ENCODE measurements at regions not wholly inside any gene's neighbourhood (a gene's known extent, or its start where the extent isn't known, plus 50 kb on each side); places are given as distances from the start of the nearest gene placed in this dataset.
"Not testable (repeated sequence)": the region's sequence is repeated elsewhere in the genome, so short reads cannot be mapped to it uniquely, and the experiment has no call there.

- H3K36me3 ChIP-seq, result no peaks in the 10 kb centered on the region
- intact Hi-C loops (cut with DNase I; ENCODE audit: low total_unique reads), result no loop called here
- DNase-seq, result no peak
- H3K27ac ChIP-seq, result no peak overlapping the region
- TF ChIP-seq CTCF (IDR thresholded peaks at IDR 0.05), result no peak
- H3K27me3 ChIP-seq, result peaks cover 0 to 3% of the 10 kb centered on the region in 2 donors
- H3K9me3 ChIP-seq, result no peaks in the 10 kb centered on the region
- no peaks in the 10 kb centered on the region for H3K4me1 ChIP-seq
- H3K4me3 ChIP-seq, result no peak overlapping the region
Measured at GRCh38 chr20:29318871-29319461, 1938.5 kb upstream of the DEFB115 start.

DNA sequence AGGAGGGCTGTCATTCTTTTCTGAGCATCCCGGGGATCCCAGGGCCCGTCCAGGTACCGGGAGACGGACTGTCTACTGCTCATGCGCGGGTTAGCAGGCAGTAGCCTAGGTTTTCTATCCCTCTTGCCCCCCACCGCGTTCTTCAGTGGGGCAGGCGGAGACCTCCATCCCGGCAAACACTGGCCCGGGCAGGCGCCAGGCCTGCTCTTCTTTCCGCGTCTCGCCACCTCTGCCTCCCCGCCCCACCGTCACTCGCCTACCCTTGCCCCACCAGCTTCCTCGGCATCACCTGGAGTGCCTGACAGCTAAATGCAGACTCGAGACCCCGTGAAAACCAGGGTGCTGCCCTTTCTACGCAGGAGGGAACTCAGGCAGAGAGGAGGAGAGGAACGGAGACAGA is 1937.7 kb upstream of the DEFB115 start:
- Histone ChIP-seq H3K9me3 (no peaks in the 10 kb centered on the region), H3K4me3 (no peak overlapping the region), H3K36me3 (no peaks in the 10 kb centered on the region), H3K27me3 (peaks cover 0 to 3% of the 10 kb centered on the region in 2 donors), H3K4me1 (no peaks in the 10 kb centered on the region), H3K27ac (no peak overlapping the region)
- intact Hi-C loops (cut with DNase I; ENCODE audit: low total_unique reads), result no loop called here
- TF ChIP-seq POLR2A (IDR thresholded peaks at IDR 0.05) (no peak), CTCF (IDR thresholded peaks at IDR 0.05) (no peak)
- no peak for DNase-seq

DNA sequence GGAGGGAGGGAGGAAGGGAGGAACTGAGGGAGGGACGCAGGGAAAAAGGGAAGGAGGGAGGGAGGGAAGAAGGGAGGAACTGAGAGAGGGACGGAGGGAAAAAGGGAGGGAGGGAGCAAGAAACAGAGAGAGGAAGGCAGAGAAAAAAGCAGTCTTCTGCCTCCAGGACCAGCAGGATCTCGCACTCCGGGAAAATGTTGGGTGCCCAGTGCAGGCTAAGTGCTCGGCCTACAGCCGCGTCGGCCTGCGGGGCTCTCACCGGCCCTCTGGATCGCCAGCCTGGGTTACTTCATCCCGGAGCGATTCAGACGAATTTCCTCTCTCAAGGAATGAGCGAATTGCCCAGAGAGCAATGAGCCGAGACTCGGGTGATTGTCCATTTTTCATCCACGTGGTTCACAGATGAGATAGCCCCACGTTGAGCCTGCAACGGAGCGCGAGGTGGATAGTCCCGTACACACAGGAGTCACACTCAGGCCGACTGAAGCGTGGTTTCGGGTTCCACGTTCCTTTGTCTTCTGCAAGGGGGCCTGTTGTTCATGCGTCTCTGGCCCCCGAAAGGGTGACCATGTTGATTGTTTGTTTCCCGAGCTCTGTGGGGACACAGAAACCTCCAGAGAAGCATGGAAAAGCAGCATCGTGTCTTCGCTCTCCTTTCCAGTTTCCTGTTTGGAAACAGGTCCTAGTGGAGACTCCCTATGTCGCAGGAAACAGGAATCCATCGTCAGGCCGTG is 1937.1 kb upstream of the DEFB115 start:
- H3K36me3 ChIP-seq; H3K4me3 ChIP-seq; DNase-seq; H3K27ac ChIP-seq; H3K4me1 ChIP-seq; H3K9me3 ChIP-seq; H3K27me3 ChIP-seq; intact Hi-C loops (cut with DNase I; ENCODE audit: low total_unique reads): not testable (repeated sequence)

DNA sequence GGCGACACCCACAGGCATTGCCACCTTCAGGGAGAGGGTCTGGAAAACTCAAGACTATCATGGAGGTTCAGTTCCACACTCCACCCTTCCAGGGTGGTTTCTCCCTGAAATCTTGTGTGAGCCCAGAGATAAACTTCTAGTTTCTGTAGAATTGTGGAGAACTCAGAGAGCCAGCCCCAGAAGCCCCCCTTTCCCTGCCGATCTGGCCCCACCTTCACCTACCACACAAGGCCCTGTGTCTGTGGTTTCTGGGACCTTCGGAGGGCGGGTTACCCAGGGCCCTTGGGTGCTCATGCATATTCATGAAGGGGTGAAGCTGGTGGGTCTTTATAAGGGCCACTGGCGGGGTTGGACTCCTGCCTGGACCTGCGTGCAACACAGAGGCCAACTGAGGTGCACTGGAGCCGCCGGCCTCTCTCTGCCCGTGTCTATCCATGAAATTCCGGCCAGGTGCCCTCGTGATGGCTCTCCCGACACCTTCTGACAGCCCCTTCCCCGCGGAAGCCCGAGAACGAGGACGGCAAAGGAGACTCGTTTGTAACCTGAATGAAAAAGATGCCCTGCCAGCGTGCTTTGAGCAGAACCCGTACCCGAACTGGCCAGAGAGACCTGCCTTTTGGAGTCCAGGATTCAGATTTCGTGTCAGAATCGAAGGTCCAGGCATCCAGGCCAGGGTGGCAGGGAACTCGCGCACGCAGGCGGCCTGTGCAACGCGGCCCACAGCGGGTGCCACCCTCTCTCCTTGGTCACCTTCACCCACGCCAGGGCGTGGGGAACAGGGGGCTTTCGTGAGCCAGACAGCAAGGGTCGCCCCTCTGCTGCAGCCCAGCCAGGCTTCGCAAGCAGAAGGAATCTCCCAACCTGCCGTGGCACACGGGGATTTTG is 1933.6 kb upstream of the DEFB115 start:
- DNase-seq; H3K4me1 ChIP-seq; H3K9me3 ChIP-seq; H3K27ac ChIP-seq; intact Hi-C loops (cut with DNase I; ENCODE audit: low total_unique reads); H3K27me3 ChIP-seq; H3K4me3 ChIP-seq; H3K36me3 ChIP-seq: not testable (repeated sequence)

GRCh38 chr20:29324516-29325303 is 1932.8 kb upstream of the DEFB115 start:
- H3K27me3 ChIP-seq; H3K4me1 ChIP-seq; H3K4me3 ChIP-seq; DNase-seq; H3K9me3 ChIP-seq; H3K27ac ChIP-seq; intact Hi-C loops (cut with DNase I; ENCODE audit: low total_unique reads); H3K36me3 ChIP-seq: not testable (repeated sequence)

DNA sequence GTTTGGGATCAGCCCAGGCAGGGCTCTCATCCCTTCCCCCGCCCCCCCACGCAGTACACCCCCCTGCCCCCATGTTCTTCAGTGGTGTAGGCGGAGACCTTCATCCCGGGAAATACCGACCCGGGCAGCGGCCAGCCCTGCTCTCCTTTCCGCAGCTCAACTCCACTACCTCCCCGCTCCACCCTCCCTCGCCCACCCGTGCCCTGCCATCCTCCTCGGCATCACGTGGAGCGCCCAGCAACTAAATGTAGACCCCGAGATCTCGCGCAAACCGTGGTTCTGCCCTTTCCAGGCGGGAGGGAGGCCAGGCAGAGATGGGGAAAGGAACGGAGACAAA is 1932.2 kb upstream of the DEFB115 start:
- H3K4me1 ChIP-seq, result no peaks in the 10 kb centered on the region
- peaks cover 0 to 3% of the 10 kb centered on the region in 2 donors for H3K27me3 ChIP-seq
- DNase-seq, result no peak
- no peaks in the 10 kb centered on the region for H3K36me3 ChIP-seq
- TF ChIP-seq POLR2A (IDR thresholded peaks at IDR 0.05), result no peak
- TF ChIP-seq CTCF (IDR thresholded peaks at IDR 0.05), result no peak
- intact Hi-C loops (cut with DNase I; ENCODE audit: low total_unique reads), result no loop called here
- no peak overlapping the region for H3K27ac ChIP-seq
- H3K9me3 ChIP-seq, result no peaks in the 10 kb centered on the region
- H3K4me3 ChIP-seq, result no peak overlapping the region

DNA sequence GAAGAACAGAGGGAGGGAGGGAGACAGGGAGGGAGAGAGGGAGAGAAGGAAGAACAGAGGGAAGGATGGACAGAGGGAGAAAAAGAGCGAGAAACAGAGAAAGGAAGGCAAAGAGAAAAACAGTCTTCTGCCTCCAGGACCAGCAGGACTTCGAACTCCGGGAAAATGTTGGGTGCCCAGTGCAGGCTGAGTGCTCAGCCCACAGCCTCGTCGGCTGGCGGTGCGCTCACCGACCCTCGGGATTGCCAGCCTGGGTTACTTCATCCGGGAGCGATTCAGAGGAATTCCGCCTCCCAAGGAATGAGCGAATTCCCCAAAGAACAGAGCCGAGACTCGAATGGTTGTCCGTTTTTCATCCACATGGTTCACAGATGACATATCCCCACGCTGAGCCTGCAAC is 1931.7 kb upstream of the DEFB115 start:
- H3K4me1 ChIP-seq; H3K4me3 ChIP-seq; intact Hi-C loops (cut with DNase I; ENCODE audit: low total_unique reads); DNase-seq; H3K36me3 ChIP-seq; H3K27ac ChIP-seq; H3K9me3 ChIP-seq; H3K27me3 ChIP-seq: not testable (repeated sequence)

All from uterus (tissue), 3 donors.